Natural killer cell (primary cell): ENCODE measurements at regions not wholly inside any gene's neighbourhood (a gene's known extent, or its start where the extent isn't known, plus 50 kb on each side); places are given as distances from the start of the nearest gene placed in this dataset.
"Not testable (repeated sequence)": the region's sequence is repeated elsewhere in the genome, so short reads cannot be mapped to it uniquely, and the experiment has no call there.

Experiments
- ATAC-seq, 3 donors: fragments of 150-1000 bp in 2 of 3; fragments of 200-7000 bp in 1 of 3; cut with Tn5 transposase; 1 replicate in 1 of 3; 2 replicates in 2 of 3; pipeline ENCODE4 v1.10.0; 2021; ENCODE audit warnings: mild to moderate bottlenecking in 2 of 3, moderate library complexity in 2 of 3
- DNase-seq, 2 donors: peaks; one replicate each; pipeline versions ENCODE4 v3.0.0 to v3.0.0-alpha.2; 2013 to 2021; ENCODE audit warnings: mixed read lengths in 1 of 2
- H3K27ac ChIP-seq: one replicate; pipeline ENCODE4 v1.5.1; 2013; ENCODE audit warnings: mild to moderate bottlenecking, low read length
- H3K27me3 ChIP-seq: one replicate; pipeline ENCODE4 v1.6.1; 2013; ENCODE audit warnings: low read length; ENCODE audit not compliant: control insufficient read depth, insufficient read depth
- H3K36me3 ChIP-seq: one replicate; pipeline ENCODE4 v1.6.1; 2013; ENCODE audit warnings: low read length; ENCODE audit not compliant: control insufficient read depth, insufficient read depth
- H3K4me1 ChIP-seq: one replicate; pipeline ENCODE4 v1.6.1; 2013; ENCODE audit warnings: low read length; ENCODE audit not compliant: control insufficient read depth, insufficient read depth
- H3K4me3 ChIP-seq: one replicate; pipeline ENCODE4 v1.5.1; 2013; ENCODE audit warnings: low read length
- H3K9me3 ChIP-seq: one replicate; pipeline ENCODE4 v1.6.1; 2013; ENCODE audit warnings: low read length; ENCODE audit not compliant: control insufficient read depth, insufficient read depth
- H3K27ac Mint-ChIP-seq, 2 donors: one replicate each; pipeline ENCODE4 v1.8.0; 2022; ENCODE audit warnings: mild to moderate bottlenecking in 2 of 2, mixed read lengths in 2 of 2, moderate library complexity in 1 of 2
- H3K27me3 Mint-ChIP-seq, 2 donors: one replicate each; pipeline ENCODE4 v1.8.0; 2022; ENCODE audit warnings: low read depth in 2 of 2, mixed read lengths in 2 of 2
- H3K36me3 Mint-ChIP-seq: one replicate; pipeline ENCODE4 v1.8.0; 2022; ENCODE audit warnings: mixed read lengths
- H3K4me1 Mint-ChIP-seq, 2 donors: one replicate each; pipeline ENCODE4 v1.8.0; 2022; ENCODE audit warnings: mixed read lengths in 2 of 2
- H3K4me3 Mint-ChIP-seq: one replicate; pipeline ENCODE4 v1.8.0; 2022; ENCODE audit warnings: mild to moderate bottlenecking, moderate library complexity, mixed read lengths
- H3K9me3 Mint-ChIP-seq, 2 donors: one replicate each; pipeline ENCODE4 v1.8.0; 2022; ENCODE audit warnings: mixed read lengths in 2 of 2
- WGBS: methylation state at CpG from one replicate; pipeline ENCODE4 v1.1.7; 2013; ENCODE audit warnings: missing lambda C conversion rate; ENCODE audit not compliant: insufficient coverage; 5-methylcytosine and 5-hydroxymethylcytosine counted together
- intact Hi-C: fragments of 100-400 bp; cut with micrococcal nuclease; formaldehyde crosslinking; loops from one replicate; pipeline ENCODE4 v1.14.2; 2022
- TF ChIP-seq, protein P1 (sequence below): fragments of 200-600 bp; IDR thresholded peaks from one replicate; pipeline ENCODE4 v1.8.0; 2022; ENCODE audit warnings: antibody characterized with exemption

DNA sequence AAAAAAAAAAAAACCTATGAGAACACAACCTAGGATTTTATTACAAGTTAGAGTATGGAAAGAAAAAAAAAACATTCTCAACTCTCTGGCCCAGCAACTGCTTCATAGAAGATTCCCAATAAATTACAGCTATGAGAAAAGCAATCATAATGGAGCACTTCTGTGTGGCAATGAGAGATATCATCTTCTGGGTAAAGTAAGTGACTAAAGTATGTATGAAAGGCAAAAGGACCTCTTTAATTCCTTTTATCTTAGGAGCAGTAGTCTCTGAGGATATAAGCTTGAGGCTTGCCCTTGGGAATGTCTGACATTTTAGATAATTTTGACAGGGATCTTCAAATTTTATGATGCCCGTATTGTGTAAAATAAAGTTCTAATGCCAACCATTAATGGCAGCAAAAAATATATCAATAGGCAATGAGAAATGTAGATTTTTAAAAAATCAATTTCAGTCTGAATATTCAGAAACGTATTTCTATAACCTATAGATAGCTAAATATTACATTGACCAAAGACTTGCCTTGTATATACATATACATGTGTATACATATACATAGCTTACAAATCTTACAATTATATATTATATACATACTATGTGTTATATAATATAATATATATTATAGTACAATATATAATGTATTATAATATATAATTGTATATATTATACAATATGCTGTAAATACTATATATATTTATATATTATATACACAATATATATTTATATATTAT lies 823.9 kb upstream of the SLITRK1 start:
- no peaks in the 10 kb centered on the region for H3K36me3 Mint-ChIP-seq
- DNase-seq, result no peak
- no peak overlapping the region for H3K4me3 Mint-ChIP-seq
- Histone ChIP-seq H3K36me3 (no peaks in the 10 kb centered on the region), H3K27ac (no peak overlapping the region), H3K9me3 (no peaks in the 10 kb centered on the region), H3K27me3 (no peaks in the 10 kb centered on the region), H3K4me3 (no peak overlapping the region), H3K4me1 (no peaks in the 10 kb centered on the region)
- peaks cover 0 to 6% of the 10 kb centered on the region in 2 donors for H3K9me3 Mint-ChIP-seq
- intact Hi-C loops, result no loop called here
- TF ChIP-seq, protein P1, sequence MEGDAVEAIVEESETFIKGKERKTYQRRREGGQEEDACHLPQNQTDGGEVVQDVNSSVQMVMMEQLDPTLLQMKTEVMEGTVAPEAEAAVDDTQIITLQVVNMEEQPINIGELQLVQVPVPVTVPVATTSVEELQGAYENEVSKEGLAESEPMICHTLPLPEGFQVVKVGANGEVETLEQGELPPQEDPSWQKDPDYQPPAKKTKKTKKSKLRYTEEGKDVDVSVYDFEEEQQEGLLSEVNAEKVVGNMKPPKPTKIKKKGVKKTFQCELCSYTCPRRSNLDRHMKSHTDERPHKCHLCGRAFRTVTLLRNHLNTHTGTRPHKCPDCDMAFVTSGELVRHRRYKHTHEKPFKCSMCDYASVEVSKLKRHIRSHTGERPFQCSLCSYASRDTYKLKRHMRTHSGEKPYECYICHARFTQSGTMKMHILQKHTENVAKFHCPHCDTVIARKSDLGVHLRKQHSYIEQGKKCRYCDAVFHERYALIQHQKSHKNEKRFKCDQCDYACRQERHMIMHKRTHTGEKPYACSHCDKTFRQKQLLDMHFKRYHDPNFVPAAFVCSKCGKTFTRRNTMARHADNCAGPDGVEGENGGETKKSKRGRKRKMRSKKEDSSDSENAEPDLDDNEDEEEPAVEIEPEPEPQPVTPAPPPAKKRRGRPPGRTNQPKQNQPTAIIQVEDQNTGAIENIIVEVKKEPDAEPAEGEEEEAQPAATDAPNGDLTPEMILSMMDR, result no peak
- H3K27me3 Mint-ChIP-seq, result no peaks in the 10 kb centered on the region
- ATAC-seq, result no peak
- WGBS, result 100% methylated on average over 1 of the region's 2 CpGs
- no peak overlapping the region for H3K27ac Mint-ChIP-seq
- H3K4me1 Mint-ChIP-seq, result no peaks in the 10 kb centered on the region

GRCh38 chr13:84702174-84702573 lies 819.9 kb upstream of the SLITRK1 start:
- ATAC-seq (no peak), DNase-seq (no peak)
- Histone ChIP-seq H3K27ac (no peak overlapping the region), H3K9me3 (no peaks in the 10 kb centered on the region), H3K27me3 (no peaks in the 10 kb centered on the region), H3K4me3 (no peak overlapping the region), H3K36me3 (no peaks in the 10 kb centered on the region), H3K4me1 (no peaks in the 10 kb centered on the region)
- H3K4me1 Mint-ChIP-seq, result no peaks in the 10 kb centered on the region
- H3K4me3 Mint-ChIP-seq, result no peak overlapping the region
- TF ChIP-seq, protein P1, result no peak
- intact Hi-C loops, result no loop called here
- 91% methylated on average over 11 of the region's 11 CpGs for WGBS
- H3K9me3 Mint-ChIP-seq, result peaks cover 3 to 8% of the 10 kb centered on the region in 2 donors
- H3K36me3 Mint-ChIP-seq, result no peaks in the 10 kb centered on the region
- no peak overlapping the region for H3K27ac Mint-ChIP-seq
- H3K27me3 Mint-ChIP-seq, result no peaks in the 10 kb centered on the region

DNA sequence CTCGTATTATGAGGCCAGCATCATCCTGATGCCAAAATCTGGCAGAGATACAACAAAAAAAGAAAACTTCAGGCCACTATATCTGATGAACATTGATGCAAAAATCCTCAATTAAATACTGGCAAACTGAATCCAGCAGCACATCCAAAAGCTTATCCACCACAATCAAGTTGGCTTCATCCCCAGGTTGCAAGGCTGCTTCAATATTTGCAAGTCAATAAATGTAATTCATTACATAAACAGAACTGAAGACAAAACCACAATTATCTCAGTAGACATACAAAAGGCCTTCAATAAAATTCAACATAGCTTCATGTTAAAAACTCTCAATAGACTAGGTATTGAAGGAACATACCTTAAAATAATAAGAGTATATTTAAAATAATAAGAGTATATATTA lies 815.3 kb upstream of the SLITRK1 start:
- H3K27ac ChIP-seq, H3K27ac Mint-ChIP-seq, intact Hi-C loops, H3K4me3 ChIP-seq, H3K36me3 Mint-ChIP-seq, H3K4me3 Mint-ChIP-seq, H3K4me1 Mint-ChIP-seq, H3K4me1 ChIP-seq, DNase-seq, H3K36me3 ChIP-seq, H3K9me3 ChIP-seq, H3K27me3 Mint-ChIP-seq, H3K27me3 ChIP-seq, ATAC-seq: not testable (repeated sequence)
- peaks cover 14 to 15% of the 10 kb centered on the region in 2 donors for H3K9me3 Mint-ChIP-seq
- 53% methylated on average over 1 of the region's 1 CpG for WGBS

GRCh38 chr13:84686973-84687372 lies 804.7 kb upstream of the SLITRK1 start:
- peaks cover 3% of the 10 kb centered on the region for H3K9me3 ChIP-seq
- no peaks in the 10 kb centered on the region for H3K4me1 Mint-ChIP-seq
- intact Hi-C loops, result no loop called here
- no peaks in the 10 kb centered on the region for H3K27me3 ChIP-seq
- no peak overlapping the region for H3K27ac Mint-ChIP-seq
- no peaks in the 10 kb centered on the region for H3K27me3 Mint-ChIP-seq
- ATAC-seq, result no peak
- TF ChIP-seq, protein P1, result no peak
- H3K27ac ChIP-seq, result no peak overlapping the region
- H3K4me3 Mint-ChIP-seq, result no peak overlapping the region
- no peak overlapping the region for H3K4me3 ChIP-seq
- DNase-seq, result no peak
- H3K9me3 Mint-ChIP-seq, result peaks cover 5 to 25% of the 10 kb centered on the region in 2 donors
- no peaks in the 10 kb centered on the region for H3K36me3 Mint-ChIP-seq
- H3K4me1 ChIP-seq, result no peaks in the 10 kb centered on the region
- 71% methylated on average over 5 of the region's 5 CpGs for WGBS
- no peaks in the 10 kb centered on the region for H3K36me3 ChIP-seq
